SU-DHL-6 (cell line): ENCODE measurements at regions not wholly inside any gene's neighbourhood (a gene's known extent, or its start where the extent isn't known, plus 50 kb on each side); places are given as distances from the start of the nearest gene placed in this dataset.

Experiments used
- CTCF ChIP-seq: fragments of 200-600 bp; sonication (generic); IDR thresholded peaks from one replicate; pipeline ENCODE4 v1.5.1; 2017; ENCODE audit warnings: antibody characterized with exemption, mild to moderate bottlenecking, low read length, moderate library complexity; ENCODE audit not compliant: insufficient read depth, poor library complexity, severe bottlenecking
- EZH2phosphoT487 ChIP-seq: fragments of 200-600 bp; sonication (generic), shearing (Covaris generic); conservative IDR thresholded peaks from 2 replicates; pipeline ENCODE4 v1.6.1; 2018; ENCODE audit warnings: mild to moderate bottlenecking, antibody characterized with exemption, low read length, moderate library complexity, mixed read lengths

DNA sequence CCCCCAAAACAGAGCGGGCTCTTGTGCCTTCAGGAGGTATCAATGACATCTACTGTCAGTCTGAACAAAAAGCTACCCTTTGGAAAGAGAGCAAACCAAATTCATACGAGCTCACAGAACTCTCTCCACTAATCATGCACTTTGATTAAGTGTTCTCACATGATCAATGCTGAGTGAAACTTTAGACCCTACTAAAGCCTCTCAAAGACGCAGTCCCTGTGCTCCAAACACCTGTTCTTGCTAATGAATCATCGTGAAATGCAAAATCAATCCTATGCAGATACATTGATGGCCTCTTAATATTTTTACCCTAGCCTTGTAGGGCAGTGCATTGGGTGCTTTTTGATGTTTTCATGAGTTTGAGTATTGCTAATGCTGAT, 113.4 kb downstream of the ZBTB18 start:
- TF ChIP-seq CTCF (no peak), EZH2phosphoT487 (no peak)
